NCI-H2171 treated with DMSO at 0.1 percent for 48 hours (cell line): ENCODE measurements at regions not wholly inside any gene's neighbourhood (a gene's known extent, or its start where the extent isn't known, plus 50 kb on each side); places are given as distances from the start of the nearest gene placed in this dataset.
"Not testable (repeated sequence)": the region's sequence is repeated elsewhere in the genome, so short reads cannot be mapped to it uniquely, and the experiment has no call there.

Experiments
- DNase-seq: peaks from one replicate; lab custom pipeline; 2025; lab: John Stamatoyannopoulos, UW

DNA sequence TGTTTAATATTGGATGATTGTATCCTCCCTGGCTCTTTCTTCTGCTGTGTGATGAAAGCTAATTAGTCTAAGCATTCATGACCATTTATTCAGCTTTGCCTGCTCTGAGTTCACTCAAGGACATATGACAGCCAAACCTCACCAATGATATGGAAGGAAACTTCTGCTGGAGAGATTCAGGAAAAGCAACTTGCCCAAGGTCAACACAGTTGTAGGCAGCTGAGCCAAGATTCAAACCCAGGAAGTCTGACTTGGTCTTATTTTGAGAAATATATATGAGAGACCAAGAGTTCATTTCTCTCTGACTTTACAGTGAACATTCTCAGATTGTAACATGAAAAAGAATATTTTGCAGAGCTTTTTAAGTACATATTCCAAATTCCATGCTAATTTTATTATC lies 1588.5 kb upstream of the PIK3C3 start:
- no peak for DNase-seq

DNA sequence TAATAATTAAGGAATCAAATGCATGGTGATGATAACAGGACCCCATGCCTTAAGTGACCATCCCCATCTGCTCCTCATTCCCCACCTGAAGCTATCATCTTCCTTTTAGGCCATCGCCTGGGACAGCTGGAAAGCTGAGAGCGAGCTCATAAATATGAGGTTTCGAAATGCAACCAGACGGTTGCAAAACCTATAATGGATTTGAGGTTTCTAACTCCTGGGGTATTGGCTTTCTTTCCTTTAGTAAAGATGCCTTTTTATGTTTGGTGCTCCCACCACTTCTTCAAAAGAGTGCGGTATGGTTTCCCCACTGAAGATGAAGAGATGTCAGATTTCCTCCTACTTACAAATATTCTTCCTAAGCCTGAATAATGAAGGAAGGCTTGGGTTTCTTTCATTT lies 1589.5 kb upstream of the PIK3C3 start:
- peak; percentile 26 for DNase-seq

DNA sequence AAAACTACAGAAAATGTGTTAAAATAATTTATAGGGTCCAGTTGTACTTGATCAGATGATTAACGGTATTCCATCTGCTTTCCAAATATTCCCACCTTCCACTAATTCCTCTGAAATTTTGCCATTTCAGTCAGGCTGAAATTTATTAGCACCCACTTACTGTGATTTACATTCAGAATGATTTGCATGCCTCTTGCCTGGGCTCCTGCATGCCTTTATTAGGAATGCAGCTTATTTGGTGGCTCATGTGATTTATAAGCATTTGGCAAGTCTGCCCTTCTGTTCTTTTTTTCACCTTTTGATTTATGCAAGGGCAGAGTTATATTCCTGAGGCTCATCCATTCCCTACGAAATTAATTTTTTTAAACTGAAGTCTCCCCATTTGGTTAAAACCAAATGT lies 1594.5 kb upstream of the PIK3C3 start:
- no peak for DNase-seq

DNA sequence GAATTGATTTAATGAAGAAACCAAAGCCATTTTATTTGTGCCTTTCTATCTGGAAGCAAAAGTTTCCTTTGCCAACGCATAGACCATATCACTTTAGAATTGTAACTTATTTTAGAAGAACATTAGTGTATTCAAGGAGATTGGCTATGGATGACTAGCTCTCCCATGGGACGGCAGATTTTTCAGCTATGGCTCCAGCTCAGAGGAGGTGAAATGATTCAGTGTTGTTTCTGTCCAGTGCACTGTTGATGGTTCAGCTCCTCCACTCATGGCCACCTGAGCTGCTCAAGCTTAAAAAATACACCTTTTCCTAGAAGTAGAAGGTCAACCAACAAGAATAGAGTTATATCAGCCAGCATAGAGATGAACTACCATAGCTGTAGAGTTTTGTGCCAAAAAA lies 1597.5 kb upstream of the PIK3C3 start:
- no peak for DNase-seq

DNA sequence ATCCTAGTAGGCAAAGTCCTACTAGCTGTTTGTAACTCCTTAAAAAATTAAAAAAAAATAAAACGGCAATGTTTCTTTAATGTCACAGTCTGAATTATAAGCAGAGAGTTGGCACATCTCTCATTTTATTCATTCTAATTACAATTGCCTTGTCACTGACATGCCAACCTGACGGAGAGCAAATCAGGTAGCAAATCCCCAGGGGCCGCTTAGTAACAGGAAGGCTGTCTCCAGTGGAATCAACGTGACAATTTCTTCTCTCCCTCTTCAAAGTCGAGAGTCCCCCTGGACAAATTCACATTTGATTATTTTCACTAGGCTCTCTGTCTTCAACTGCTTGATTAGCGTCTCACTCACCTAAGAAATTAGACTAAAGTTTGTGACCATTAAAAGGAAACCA lies 1598.9 kb upstream of the PIK3C3 start:
- DNase-seq: peak; percentile 79

DNA sequence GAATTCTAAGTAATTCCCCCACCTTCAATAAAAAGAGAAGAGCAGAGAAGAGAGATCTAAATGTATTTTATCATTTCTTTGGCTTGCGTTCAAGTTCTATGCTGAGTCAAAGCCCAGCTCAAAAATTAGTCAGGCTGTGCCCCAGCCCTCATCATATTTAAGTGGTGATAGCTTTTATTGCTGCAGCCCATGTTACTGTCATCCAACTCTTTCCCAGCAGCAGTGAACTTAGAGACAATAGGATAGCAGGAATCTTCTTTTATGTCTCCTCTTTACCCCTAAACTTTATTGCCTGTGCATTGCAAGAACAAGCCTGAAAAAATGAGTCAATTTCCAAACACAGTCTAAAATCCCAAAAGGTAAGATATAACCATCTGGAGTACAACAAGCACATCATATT lies 1599.3 kb upstream of the PIK3C3 start:
- no peak for DNase-seq

DNA sequence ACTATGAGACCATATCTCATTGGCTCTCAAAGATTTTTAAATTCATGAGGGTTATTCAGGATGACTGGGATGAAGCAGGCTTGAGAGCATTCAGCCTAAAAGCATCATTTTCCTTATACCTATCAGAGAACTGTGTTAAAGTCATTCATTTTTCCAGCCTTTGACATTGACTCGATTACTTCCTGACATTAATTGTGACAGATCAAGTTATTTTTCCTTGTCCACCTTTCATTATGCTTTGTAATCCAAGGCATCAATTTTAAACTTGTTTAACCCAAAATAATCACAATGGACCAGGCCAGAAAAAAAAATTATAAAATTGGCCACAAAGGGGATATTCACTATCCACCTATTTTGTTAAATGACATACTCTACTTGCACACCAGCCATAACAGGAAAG lies 1606.8 kb upstream of the PIK3C3 start:
- DNase-seq: no peak

DNA sequence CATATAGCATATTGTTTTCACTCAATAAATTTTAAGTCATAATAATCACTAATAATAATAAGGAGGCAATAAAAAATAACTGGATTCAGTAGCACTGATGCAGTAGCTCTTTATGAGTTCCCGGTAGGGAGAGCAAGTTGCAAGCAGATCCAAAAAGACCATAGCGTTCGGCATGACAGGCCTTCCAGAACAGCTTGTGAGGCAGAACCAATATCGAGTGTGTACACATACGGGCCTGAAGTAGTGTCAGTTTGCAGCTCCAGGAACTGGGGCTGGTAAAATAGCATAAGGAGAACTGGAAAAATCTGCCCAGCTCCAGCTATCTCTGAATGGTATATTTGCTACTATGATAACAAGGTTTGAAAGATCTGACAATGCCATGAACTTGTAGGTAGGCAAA lies 1607.8 kb upstream of the PIK3C3 start:
- DNase-seq: no peak

DNA sequence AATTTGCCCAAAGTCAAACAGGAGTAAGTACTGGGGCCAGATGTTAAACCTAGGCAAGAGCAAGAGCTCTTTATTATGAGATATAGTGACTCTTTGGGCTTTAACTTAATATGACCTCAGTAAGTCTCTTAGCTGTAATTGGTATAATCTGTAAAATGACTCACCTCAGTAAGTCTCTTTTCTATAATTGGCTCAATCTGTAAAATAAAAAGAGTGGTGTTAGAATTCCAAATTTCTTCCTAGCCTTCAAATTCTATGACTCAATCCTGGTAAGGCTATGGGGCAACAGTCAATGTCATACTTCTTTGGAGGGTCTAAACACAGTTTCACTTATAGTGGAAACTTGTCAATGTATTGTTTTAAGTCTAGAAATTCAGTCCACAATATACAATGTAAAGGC lies 1608.9 kb upstream of the PIK3C3 start:
- DNase-seq: no peak

DNA sequence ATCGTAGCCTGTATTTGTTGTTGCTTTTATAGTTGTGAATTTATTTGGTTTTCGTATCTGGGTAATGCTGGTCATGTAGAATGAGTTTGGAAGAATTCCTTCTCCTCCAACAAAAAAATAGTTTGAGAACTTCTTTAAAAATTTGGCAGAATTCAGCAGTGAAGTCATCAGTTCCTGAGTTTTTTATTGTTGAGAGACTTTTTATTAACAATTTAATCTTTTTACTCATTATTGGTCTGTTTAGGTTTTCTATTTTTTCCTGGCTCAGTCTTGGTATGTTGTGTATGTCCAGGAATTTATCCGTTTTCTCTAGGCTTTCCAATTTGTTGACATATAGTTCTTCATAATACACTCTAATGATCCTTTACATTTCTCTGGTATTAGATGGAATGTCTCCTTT lies 1613.3 kb upstream of the PIK3C3 start:
- DNase-seq: no peak

DNA sequence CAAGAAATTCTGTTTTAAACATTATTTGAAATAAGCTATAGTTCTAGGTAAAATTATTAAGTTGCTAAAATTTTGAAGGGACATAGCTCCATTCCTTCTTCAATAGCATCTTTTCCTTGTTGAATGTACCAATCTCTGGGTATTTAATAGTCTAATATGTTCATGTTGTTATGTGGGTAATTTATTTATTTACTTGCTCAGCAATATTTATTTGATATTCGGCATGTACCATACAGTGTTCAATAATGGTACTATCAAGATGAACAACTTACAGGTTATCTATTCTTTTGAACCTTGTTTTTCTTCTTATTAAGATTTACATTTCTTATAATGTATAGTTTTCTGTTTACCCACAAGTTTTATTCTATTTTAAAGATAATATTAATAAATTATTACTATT lies 1616.8 kb upstream of the PIK3C3 start:
- no peak for DNase-seq

DNA sequence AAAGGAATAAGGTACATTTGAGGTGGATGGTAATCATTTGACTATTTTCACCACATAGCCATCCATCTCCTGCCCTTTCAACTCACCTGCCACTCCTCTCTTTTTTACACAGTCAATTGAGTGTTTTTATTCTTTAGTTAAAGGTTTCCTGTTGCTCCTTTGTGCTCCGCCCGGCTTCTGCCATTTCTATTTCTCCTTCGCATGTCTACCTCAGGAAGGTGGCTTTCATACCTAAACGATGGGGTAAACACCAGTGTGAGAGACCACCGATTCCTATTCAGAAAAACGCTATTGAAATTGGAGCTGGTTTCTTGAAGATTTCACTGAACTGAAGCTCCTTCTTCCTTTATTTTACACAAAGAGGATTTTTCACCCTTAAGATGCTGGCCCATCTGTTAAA lies 1628.0 kb upstream of the PIK3C3 start:
- DNase-seq: no peak

DNA sequence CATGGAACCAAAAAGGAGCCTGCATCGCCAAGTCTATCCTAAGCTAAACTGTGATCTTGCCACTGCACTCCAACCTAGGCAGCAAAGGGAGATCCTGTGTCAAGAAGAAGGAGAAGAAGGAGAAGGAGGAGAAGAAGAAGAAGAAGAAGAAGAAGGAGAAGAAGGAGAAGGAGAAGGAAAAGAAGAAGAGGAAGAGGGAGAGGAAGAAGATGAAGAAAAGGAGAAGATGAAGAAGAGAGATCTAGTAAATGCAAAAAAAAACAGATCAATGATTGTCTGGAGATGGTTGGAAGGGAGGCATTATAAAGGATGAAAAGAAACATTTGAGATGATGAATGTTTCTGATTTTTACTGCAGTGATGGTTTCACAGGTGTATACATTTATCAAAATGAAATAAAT lies 1629.0 kb upstream of the PIK3C3 start:
- no peak for DNase-seq

DNA sequence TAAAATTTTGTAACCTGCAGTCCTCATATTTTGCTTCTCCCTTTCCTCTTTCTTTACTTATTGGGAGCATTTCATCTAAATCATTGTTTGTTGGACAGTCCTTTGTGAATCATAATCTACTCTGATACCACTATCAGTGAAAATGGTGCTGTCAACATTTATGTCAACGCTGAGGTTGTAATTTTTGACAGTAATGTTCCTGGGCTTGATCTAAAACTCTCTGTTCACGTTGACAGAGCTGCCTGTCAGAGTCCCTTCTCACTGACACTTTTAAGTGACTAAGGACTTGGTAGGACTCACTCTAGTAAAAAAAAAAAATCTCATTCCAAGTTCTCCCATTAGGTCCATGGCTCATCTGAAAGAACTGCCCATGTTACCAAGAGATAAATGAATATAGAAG lies 1640.8 kb upstream of the PIK3C3 start:
- DNase-seq: no peak

DNA sequence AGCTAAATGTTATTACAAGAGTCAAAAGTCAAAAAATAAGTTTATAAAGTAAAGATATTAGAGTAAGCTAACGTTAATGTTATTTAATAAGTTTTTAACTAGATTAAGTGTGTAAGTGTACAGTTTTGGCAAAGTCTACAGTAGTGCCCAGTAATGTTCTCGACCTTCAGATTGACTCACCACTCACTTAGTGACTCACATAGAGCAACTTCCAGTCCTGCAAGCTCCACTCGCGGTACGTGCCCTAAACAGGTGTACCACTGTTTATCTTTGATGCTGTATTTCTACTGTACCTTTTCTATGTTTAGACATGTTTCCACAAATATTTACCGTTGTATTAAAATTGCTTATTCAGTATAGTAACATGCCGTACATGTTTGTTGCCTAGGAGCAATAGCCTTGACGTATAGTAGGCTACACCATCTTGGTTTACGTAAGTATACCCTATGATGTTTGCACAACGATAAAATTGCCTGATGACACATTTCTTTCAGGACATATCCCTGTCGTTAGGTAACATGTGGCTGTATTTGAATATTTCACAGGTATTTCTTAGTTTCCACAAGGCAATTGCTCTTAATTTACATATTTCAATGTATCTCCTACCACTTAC lies 1641.9 kb upstream of the PIK3C3 start:
- DNase-seq: no peak

DNA sequence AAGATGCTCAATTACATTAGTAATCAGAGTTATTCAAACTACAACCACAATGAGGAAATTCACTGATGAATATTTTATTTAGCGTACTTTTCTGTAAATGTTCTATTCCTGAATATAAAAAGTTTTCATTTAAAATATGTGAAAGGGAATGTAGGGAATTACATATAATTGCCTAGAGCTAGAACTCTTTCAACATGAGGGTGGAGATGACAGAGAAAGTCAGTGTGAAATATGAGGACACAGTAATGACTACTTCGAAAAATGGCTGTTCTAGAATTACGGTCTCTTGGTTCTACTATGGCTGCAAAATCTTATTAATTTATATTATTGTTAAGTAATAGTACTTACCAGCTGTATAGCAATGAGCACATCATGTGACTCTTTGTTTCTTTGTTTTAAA lies 1647.4 kb upstream of the PIK3C3 start:
- no peak for DNase-seq

DNA sequence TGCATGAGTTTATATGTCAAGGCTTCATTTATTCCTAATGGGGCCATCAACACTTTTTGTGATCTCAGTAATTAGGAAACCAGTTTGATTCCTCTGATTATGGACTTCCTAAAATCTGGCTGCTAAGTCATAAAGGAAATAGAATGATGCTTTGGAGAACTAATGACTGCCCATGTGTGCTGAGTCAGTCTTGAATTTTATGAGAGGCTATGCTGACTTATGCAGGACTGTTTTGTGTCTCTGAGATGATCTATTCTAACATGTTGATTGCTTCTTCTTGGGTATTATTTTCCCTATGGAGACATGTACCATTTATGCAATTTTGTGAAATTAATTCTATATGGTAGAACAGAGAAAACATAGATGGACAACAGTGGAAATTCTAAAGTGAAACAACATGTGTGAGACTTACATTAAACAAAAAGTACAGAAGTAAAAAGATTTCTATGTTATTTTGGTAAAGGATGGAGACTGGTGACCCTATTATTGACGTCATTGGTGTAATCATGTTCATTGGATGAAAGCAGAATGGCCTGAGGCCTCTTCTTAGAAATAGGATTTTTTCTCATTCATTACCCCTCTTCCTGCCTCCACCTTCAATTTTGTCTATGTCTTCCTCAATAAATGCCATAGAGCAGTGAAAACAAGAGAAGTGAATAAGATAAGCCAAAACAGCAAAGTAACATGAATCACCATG lies 1658.2 kb upstream of the PIK3C3 start:
- no peak for DNase-seq

DNA sequence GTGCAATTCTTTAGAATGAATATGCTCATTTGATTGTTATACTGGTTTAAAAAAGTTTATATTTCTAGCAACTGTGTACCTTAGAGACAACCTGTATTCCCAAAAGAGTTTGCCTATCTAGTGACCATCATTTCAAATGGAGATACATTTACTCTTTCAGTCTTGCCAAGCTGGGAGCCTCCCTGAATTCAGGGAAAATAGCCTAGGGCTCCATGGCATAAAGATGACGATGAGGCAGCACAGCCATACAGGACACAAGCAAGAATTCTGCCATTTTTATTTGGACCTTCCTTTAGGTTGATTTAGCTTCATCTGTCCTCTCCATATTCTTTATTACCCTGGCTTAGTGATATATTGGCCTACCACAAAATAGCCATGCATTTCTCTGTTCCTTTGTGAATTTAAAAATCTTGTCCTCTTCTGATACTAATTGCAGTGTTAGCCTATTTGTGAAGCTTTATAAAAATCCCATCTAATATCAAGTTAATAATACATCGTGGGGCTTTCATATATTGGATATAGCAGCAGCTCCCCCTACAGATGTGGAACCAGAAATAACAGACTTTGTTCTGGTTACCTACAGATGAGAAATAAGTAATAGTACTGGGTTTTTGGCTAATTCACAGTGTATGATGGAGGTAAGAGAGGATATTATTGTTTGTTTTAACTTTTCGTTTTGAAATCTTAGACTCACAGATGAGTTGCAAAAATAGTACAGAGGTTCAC lies 1661.9 kb upstream of the PIK3C3 start:
- DNase-seq: no peak

DNA sequence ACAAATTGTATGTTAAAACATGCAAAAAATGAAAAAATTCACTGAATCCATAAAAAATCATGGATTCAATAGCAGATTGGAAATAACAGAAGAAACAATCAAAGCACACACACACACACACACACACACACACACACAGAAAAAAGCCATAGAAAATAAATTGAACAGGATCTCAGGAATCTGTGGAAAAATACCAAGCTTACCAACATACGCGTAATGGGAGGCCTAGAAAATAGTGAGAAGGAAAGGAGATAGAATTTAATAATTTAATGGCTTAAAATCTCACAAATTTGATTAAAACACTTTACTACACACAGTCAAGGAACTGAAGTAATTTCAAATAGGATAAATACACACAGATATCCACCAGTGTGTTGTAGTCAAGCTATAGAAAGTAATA lies 1671.5 kb upstream of the PIK3C3 start:
- DNase-seq: no peak

DNA sequence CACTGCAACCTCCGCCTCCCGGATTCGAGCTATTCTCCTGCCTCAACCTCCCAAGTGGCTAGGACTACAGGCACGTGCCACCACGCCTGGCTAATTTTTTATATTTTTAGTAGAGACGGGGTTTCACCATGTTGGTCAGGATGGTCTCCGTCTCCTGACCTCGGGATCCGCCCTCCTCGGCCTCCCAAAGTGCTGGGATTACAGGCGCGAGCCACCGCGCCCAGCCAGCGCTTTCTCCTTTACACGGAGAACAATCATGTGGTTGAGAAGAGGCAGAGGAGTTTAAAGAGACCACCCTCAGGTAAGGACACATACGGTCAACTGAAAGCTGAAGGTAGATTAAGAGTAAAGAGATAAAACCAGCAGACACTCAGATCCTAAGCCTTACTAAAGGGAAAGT lies 1673.7 kb upstream of the PIK3C3 start:
- DNase-seq: not testable (repeated sequence)

DNA sequence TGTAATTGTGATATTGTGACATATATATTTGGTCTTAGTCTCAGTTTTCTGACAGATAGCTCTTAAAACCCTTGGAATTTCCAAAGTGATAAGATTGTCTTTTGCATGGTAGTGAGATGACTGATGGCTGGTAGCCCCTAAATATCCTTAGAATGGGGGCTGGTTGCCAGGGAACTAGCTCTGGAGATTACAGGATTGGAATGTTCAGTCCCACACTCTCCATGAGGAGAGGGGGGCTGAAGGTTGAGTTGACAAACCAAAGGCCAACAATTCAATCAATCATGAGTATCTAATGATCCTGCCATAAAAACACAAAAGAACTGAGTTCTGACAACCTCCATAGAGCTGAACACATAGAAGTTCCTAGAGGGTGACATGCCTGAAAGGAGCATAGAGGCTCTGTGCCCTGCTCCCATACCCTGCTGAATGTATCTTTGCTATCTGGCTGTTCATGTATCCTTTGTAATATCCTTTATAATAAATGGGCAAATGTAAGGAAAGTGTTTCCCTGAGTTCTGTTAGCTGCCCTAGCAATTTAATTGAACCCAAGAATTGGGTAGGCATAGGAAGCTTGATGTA lies 1680.3 kb upstream of the PIK3C3 start:
- no peak for DNase-seq

DNA sequence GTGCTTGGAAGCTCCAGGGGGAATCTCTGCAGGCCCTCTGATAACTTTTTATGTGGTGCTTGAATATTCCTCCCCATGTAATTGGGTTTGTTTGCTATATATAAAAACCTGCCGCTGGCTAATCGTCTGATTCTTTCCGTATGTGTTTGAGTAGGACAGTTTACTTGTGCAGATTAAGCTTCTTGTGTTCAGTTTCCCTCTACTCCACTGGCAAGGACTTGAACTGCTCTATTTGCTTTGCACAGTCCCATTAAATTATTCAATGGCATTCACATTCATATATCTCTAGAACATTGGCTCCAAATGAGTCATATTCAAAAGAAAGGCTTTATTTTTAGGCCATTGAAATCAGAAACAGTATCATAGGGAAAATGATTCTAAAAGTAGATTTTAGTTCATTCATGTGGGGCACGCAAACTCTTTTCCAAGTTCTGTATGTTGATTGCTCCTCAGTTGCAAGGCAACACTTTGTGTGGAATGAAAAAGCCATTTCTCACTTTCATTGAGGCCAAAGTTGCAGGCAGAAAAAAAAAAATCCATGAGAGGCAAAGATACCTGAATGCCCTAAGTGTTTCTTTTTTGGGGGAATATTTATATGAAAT lies 1682.3 kb upstream of the PIK3C3 start:
- no peak for DNase-seq
